ENCODE measurements at regions not wholly inside any gene's neighbourhood (a gene's known extent, or its start where the extent isn't known, plus 50 kb on each side); places are given as distances from the start of the nearest gene placed in this dataset.

GRCh38 chr7:84627250-84627649 lies 432.7 kb upstream of the SEMA3A start:
- Histone ChIP-seq H3K27me3 (replicated peaks; ENCODE audit: control insufficient read depth, insufficient read depth, low read length) (no peaks in the 10 kb centered on the region), H3K36me3 (ENCODE audit: control insufficient read depth, insufficient read depth, low read length) (no peaks in the 10 kb centered on the region), H3K4me3 (replicated peaks; ENCODE audit: low read depth, low read length) (no peak overlapping the region)
- TF ChIP-seq, protein P1, sequence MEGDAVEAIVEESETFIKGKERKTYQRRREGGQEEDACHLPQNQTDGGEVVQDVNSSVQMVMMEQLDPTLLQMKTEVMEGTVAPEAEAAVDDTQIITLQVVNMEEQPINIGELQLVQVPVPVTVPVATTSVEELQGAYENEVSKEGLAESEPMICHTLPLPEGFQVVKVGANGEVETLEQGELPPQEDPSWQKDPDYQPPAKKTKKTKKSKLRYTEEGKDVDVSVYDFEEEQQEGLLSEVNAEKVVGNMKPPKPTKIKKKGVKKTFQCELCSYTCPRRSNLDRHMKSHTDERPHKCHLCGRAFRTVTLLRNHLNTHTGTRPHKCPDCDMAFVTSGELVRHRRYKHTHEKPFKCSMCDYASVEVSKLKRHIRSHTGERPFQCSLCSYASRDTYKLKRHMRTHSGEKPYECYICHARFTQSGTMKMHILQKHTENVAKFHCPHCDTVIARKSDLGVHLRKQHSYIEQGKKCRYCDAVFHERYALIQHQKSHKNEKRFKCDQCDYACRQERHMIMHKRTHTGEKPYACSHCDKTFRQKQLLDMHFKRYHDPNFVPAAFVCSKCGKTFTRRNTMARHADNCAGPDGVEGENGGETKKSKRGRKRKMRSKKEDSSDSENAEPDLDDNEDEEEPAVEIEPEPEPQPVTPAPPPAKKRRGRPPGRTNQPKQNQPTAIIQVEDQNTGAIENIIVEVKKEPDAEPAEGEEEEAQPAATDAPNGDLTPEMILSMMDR (IDR thresholded peaks at IDR 0.05; ENCODE audit: insufficient read depth, low read length, poor library complexity, severe bottlenecking) = no peak
- no peak for DNase-seq (ENCODE audit: extremely low read depth, insufficient read length)

DNA sequence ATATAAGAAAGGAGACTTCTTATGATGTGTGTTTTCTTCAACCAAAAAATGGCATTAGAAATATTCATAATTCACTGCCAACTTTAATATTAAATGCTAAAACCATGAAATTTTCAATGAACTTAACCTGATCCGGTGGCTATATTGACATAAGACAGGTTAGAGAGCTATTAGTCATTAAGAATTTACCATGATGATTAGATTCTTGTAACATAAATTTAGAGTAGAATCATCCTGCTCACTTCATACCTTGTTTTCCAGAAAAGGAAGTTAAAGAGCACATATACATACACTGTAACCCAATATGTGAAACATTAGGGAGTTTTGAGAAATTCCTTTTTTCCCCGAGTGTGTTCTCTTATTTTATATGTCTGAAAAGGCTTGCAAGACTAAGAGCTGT lies 430.3 kb upstream of the SEMA3A start:
- Histone ChIP-seq H3K36me3 (ENCODE audit: control insufficient read depth, insufficient read depth, low read length) (no peaks in the 10 kb centered on the region), H3K4me3 (replicated peaks; ENCODE audit: low read depth, low read length) (no peak overlapping the region), H3K27me3 (replicated peaks; ENCODE audit: control insufficient read depth, insufficient read depth, low read length) (no peaks in the 10 kb centered on the region)
- no peak for DNase-seq (ENCODE audit: extremely low read depth, insufficient read length)
- TF ChIP-seq, protein P1 (IDR thresholded peaks at IDR 0.05; ENCODE audit: insufficient read depth, low read length, poor library complexity, severe bottlenecking) = no peak

DNA sequence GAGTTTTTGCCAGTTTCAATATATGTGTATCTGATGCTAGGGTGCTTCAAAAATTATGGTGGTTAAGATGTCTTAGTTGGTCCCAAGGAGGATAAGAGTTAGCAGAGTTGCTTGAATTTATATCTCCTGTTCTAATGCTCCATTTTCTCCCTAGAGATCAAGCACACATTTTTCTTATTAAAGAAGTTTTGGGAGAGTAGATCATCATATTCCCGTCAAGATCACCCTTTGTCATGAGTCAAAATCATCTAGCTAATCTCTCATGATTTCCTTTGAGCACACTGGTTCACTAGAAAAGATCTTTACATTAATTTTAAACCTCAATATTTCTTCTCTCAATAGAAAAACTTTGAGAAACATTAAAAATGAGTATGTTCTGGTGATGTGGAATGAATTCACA lies 429.9 kb upstream of the SEMA3A start:
- no peak for DNase-seq (ENCODE audit: extremely low read depth, insufficient read length)
- no peaks in the 10 kb centered on the region for H3K36me3 ChIP-seq (ENCODE audit: control insufficient read depth, insufficient read depth, low read length)
- H3K27me3 ChIP-seq (replicated peaks; ENCODE audit: control insufficient read depth, insufficient read depth, low read length) = no peaks in the 10 kb centered on the region
- H3K4me3 ChIP-seq (replicated peaks; ENCODE audit: low read depth, low read length) = no peak overlapping the region
- TF ChIP-seq, protein P1 (IDR thresholded peaks at IDR 0.05; ENCODE audit: insufficient read depth, low read length, poor library complexity, severe bottlenecking) = no peak

- no peak for DNase-seq (ENCODE audit: extremely low read depth, insufficient read length)
- no peaks in the 10 kb centered on the region for H3K27me3 ChIP-seq (replicated peaks; ENCODE audit: control insufficient read depth, insufficient read depth, low read length)
- no peak overlapping the region for H3K4me3 ChIP-seq (replicated peaks; ENCODE audit: low read depth, low read length)
- no peaks in the 10 kb centered on the region for H3K36me3 ChIP-seq (ENCODE audit: control insufficient read depth, insufficient read depth, low read length)
- TF ChIP-seq, protein P1 (IDR thresholded peaks at IDR 0.05; ENCODE audit: insufficient read depth, low read length, poor library complexity, severe bottlenecking) = no peak
These were observed 422.9 kb upstream of the SEMA3A start for GRCh38 chr7:84617265-84618030.

GRCh38 chr7:84614821-84615501 lies 420.4 kb upstream of the SEMA3A start:
- H3K36me3 ChIP-seq (ENCODE audit: control insufficient read depth, insufficient read depth, low read length) = no peaks in the 10 kb centered on the region
- H3K27me3 ChIP-seq (replicated peaks; ENCODE audit: control insufficient read depth, insufficient read depth, low read length) = no peaks in the 10 kb centered on the region
- H3K4me3 ChIP-seq (replicated peaks; ENCODE audit: low read depth, low read length) = no peak overlapping the region
- TF ChIP-seq, protein P1 (IDR thresholded peaks at IDR 0.05; ENCODE audit: insufficient read depth, low read length, poor library complexity, severe bottlenecking) = no peak
- DNase-seq (ENCODE audit: extremely low read depth, insufficient read length) = no peak
